Embryonic facial prominence (tissue), 1 donor: ENCODE measurements at regions not wholly inside any gene's neighbourhood (a gene's known extent, or its start where the extent isn't known, plus 50 kb on each side); places are given as distances from the start of the nearest gene placed in this dataset.
"Not testable (repeated sequence)": the region's sequence is repeated elsewhere in the genome, so short reads cannot be mapped to it uniquely, and the experiment has no call there.

ENCODE experiments used
- DNase-seq: peaks from one replicate; pipeline ENCODE4 v3.0.0-alpha.2; 2016; ENCODE audit errors: extremely low spot score

GRCh38 chr15:98550363-98550762 is 98.0 kb upstream of the IGF1R start:
- DNase-seq, result not testable (repeated sequence)

GRCh38 chr15:98551936-98552562 is 96.3 kb upstream of the IGF1R start:
- DNase-seq, result no peak

- no peak for DNase-seq
Observed at GRCh38 chr15:98554272-98555172, 93.8 kb upstream of the IGF1R start.

- no peak for DNase-seq
Observed at GRCh38 chr15:98555173-98555515, 93.2 kb upstream of the IGF1R start.

- no peak for DNase-seq
Observed at GRCh38 chr15:98556321-98556720, 92.0 kb upstream of the IGF1R start.

- no peak for DNase-seq
Observed at GRCh38 chr15:98560338-98560737, 88.0 kb upstream of the IGF1R start.

GRCh38 chr15:98561169-98561941 is 87.0 kb upstream of the IGF1R start:
- DNase-seq, result no peak

- no peak for DNase-seq
Observed at GRCh38 chr15:98562331-98562937, 85.9 kb upstream of the IGF1R start.

GRCh38 chr15:98565566-98565965 is 82.8 kb upstream of the IGF1R start:
- DNase-seq, result no peak

GRCh38 chr15:98567951-98568350 is 80.4 kb upstream of the IGF1R start:
- DNase-seq, result no peak

- DNase-seq, result no peak
Observed at GRCh38 chr15:98568382-98569017, 79.8 kb upstream of the IGF1R start.

GRCh38 chr15:98570119-98570518 is 78.2 kb upstream of the IGF1R start:
- DNase-seq, result no peak

GRCh38 chr15:98580572-98580971 is 67.8 kb upstream of the IGF1R start:
- DNase-seq, result no peak

GRCh38 chr15:98581715-98582114 is 66.6 kb upstream of the IGF1R start:
- DNase-seq, result no peak

- DNase-seq, result no peak
Observed at GRCh38 chr15:98582900-98583554, 65.3 kb upstream of the IGF1R start.

GRCh38 chr15:98583771-98584430 is 64.4 kb upstream of the IGF1R start:
- no peak for DNase-seq

- DNase-seq, result no peak
Observed at GRCh38 chr15:98586066-98586465, 62.3 kb upstream of the IGF1R start.

- DNase-seq, result no peak
Observed at GRCh38 chr15:98592136-98592535, 56.2 kb upstream of the IGF1R start.

- no peak for DNase-seq
Observed at GRCh38 chr15:98596131-98596530, 52.2 kb upstream of the IGF1R start.

- no peak for DNase-seq
Observed at GRCh38 chr15:98596885-98597392, 51.4 kb upstream of the IGF1R start.
